ENCODE measurements at regions not wholly inside any gene's neighbourhood (a gene's known extent, or its start where the extent isn't known, plus 50 kb on each side); places are given as distances from the start of the nearest gene placed in this dataset.

GRCh38 chr18:33924576-33924975 is 300.1 kb downstream of the NOL4 start:
- Histone ChIP-seq H3K4me3 (ENCODE audit: low read depth in 1 of 3, low read length in 3 of 3) (no peak overlapping the region), H3K9ac (ENCODE audit: low read depth in 1 of 2, low read length in 2 of 2) (no peak overlapping the region), H3K27me3 (ENCODE audit: control insufficient read depth in 4 of 4, insufficient read depth in 4 of 4, low read length in 3 of 4) (no peaks in the 10 kb centered on the region), H3K36me3 (ENCODE audit: control insufficient read depth in 4 of 4, insufficient read depth in 3 of 4, low read depth in 1 of 4, low read length in 3 of 4) (no peaks in the 10 kb centered on the region), H3K9me3 (ENCODE audit: control insufficient read depth in 4 of 4, low read length in 3 of 4) (no peaks in the 10 kb centered on the region), H3K27ac (ENCODE audit: low read depth in 1 of 2, low read length in 2 of 2) (no peak overlapping the region), H3K4me1 (ENCODE audit: control insufficient read depth in 4 of 4, insufficient read depth in 4 of 4, low read length in 3 of 4) (no peaks in the 10 kb centered on the region)
- no peak for DNase-seq (ENCODE audit: low spot score)
- TF ChIP-seq EGR1 (IDR thresholded peaks at IDR 0.05; ENCODE audit: low read depth in 2 of 2) (no peak), NR2F2 (IDR thresholded peaks at IDR 0.05) (no peak)
- WGBS: 90% methylated on average over 3 of the region's 3 CpGs

DNA sequence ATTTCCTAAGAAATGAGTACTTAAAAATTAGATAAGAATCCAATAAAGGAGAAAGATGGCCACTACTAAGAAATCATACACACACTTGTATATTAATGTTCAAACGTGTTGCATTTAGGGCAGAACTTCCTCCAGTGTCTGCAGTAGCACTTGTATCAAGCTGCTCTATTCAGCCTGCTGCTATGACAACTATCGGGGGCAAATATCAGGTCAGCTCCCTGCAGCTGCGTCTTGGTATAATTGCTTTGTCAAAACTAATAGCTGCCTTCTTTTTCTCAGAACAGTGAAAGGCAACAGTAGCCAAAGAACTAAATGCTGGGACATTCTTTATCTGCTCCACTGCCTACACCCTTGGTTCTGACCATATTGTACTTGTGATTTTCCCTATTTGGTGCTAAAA is 300.7 kb downstream of the NOL4 start:
- Histone ChIP-seq H3K9ac (ENCODE audit: low read depth in 1 of 2, low read length in 2 of 2) (no peak overlapping the region), H3K27ac (ENCODE audit: low read depth in 1 of 2, low read length in 2 of 2) (no peak overlapping the region), H3K9me3 (ENCODE audit: control insufficient read depth in 4 of 4, low read length in 3 of 4) (no peaks in the 10 kb centered on the region), H3K4me3 (ENCODE audit: low read depth in 1 of 3, low read length in 3 of 3) (no peak overlapping the region), H3K36me3 (ENCODE audit: control insufficient read depth in 4 of 4, insufficient read depth in 3 of 4, low read depth in 1 of 4, low read length in 3 of 4) (no peaks in the 10 kb centered on the region), H3K4me1 (ENCODE audit: control insufficient read depth in 4 of 4, insufficient read depth in 4 of 4, low read length in 3 of 4) (no peaks in the 10 kb centered on the region), H3K27me3 (ENCODE audit: control insufficient read depth in 4 of 4, insufficient read depth in 4 of 4, low read length in 3 of 4) (no peaks in the 10 kb centered on the region)
- no peak for DNase-seq (ENCODE audit: low spot score)
- TF ChIP-seq EGR1 (IDR thresholded peaks at IDR 0.05; ENCODE audit: low read depth in 2 of 2) (no peak), JUND (IDR thresholded peaks at IDR 0.05) (no peak), HNF4A (conservative IDR thresholded peaks at IDR 0.05) (no peak), YY1 (IDR thresholded peaks at IDR 0.05) (no peak), ATF3 (IDR thresholded peaks at IDR 0.05) (no peak), MAX (IDR thresholded peaks at IDR 0.05) (no peak), RAD21 (IDR thresholded peaks at IDR 0.05) (no peak), SP1 (IDR thresholded peaks at IDR 0.05) (no peak), RXRA (IDR thresholded peaks at IDR 0.05) (no peak), HNF4G (IDR thresholded peaks at IDR 0.05) (no peak), FOXA2 (IDR thresholded peaks at IDR 0.05) (no peak), GABPA (IDR thresholded peaks at IDR 0.05 in 1 of 2, conservative IDR thresholded peaks at IDR 0.05 in 1 of 2) (no peak), FOXA1 (IDR thresholded peaks at IDR 0.05) (no peak), NR2F2 (IDR thresholded peaks at IDR 0.05) (no peak), TAF1 (conservative IDR thresholded peaks at IDR 0.05) (no peak), REST (IDR thresholded peaks at IDR 0.05) (no peak)
- TF ChIP-seq, protein P1, sequence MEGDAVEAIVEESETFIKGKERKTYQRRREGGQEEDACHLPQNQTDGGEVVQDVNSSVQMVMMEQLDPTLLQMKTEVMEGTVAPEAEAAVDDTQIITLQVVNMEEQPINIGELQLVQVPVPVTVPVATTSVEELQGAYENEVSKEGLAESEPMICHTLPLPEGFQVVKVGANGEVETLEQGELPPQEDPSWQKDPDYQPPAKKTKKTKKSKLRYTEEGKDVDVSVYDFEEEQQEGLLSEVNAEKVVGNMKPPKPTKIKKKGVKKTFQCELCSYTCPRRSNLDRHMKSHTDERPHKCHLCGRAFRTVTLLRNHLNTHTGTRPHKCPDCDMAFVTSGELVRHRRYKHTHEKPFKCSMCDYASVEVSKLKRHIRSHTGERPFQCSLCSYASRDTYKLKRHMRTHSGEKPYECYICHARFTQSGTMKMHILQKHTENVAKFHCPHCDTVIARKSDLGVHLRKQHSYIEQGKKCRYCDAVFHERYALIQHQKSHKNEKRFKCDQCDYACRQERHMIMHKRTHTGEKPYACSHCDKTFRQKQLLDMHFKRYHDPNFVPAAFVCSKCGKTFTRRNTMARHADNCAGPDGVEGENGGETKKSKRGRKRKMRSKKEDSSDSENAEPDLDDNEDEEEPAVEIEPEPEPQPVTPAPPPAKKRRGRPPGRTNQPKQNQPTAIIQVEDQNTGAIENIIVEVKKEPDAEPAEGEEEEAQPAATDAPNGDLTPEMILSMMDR (IDR thresholded peaks at IDR 0.05; ENCODE audit: low read depth, low read length, missing input control): no peak
- TF ChIP-seq, protein P2, sequence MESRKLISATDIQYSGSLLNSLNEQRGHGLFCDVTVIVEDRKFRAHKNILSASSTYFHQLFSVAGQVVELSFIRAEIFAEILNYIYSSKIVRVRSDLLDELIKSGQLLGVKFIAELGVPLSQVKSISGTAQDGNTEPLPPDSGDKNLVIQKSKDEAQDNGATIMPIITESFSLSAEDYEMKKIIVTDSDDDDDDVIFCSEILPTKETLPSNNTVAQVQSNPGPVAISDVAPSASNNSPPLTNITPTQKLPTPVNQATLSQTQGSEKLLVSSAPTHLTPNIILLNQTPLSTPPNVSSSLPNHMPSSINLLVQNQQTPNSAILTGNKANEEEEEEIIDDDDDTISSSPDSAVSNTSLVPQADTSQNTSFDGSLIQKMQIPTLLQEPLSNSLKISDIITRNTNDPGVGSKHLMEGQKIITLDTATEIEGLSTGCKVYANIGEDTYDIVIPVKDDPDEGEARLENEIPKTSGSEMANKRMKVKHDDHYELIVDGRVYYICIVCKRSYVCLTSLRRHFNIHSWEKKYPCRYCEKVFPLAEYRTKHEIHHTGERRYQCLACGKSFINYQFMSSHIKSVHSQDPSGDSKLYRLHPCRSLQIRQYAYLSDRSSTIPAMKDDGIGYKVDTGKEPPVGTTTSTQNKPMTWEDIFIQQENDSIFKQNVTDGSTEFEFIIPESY (IDR thresholded peaks at IDR 0.05): no peak
- WGBS: 79% methylated on average over 3 of the region's 3 CpGs
